OCI-M2 (cell line): ENCODE measurements at regions not wholly inside any gene's neighbourhood (a gene's known extent, or its start where the extent isn't known, plus 50 kb on each side); places are given as distances from the start of the nearest gene placed in this dataset.

Experiments used
- DNase-seq: peaks from one replicate; lab custom pipeline; 2025; ENCODE audit not compliant: unreplicated experiment; lab: John Stamatoyannopoulos, UW

GRCh38 chr7:121456785-121457359, 60.8 kb upstream of the FAM3C start:
- DNase-seq: no peak

GRCh38 chr7:121456015-121456414, 59.9 kb upstream of the FAM3C start:
- DNase-seq: no peak

GRCh38 chr7:121452389-121452788, 56.3 kb upstream of the FAM3C start:
- DNase-seq: no peak

- no peak for DNase-seq
Observed at GRCh38 chr7:121451367-121452094, 55.4 kb upstream of the FAM3C start.

GRCh38 chr7:121450631-121451198, 54.6 kb upstream of the FAM3C start:
- DNase-seq: no peak

DNA sequence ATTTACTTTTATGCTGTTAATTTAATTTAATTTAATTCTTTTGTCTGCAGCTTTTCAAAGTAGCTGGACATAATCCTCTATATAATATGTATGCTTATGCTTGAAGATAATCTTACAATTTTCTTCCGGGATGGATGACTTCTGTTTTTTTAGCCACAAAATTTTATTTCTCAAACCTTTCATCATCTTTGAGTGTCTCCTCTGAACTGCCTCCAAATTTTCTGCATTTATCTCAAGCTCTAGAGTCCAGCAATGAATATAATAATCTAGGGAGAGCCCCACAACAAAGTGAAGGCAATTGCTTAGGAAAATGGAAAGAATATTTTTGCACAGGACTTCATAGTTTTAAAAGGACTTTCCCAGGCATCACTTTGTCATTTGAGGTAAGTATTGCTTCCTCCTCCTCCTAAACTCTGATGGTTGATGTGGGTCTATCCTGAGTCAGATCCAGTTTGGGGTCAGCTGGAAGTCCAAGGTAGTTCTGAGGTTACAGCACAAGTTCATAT, 53.7 kb upstream of the FAM3C start:
- DNase-seq: no peak

DNA sequence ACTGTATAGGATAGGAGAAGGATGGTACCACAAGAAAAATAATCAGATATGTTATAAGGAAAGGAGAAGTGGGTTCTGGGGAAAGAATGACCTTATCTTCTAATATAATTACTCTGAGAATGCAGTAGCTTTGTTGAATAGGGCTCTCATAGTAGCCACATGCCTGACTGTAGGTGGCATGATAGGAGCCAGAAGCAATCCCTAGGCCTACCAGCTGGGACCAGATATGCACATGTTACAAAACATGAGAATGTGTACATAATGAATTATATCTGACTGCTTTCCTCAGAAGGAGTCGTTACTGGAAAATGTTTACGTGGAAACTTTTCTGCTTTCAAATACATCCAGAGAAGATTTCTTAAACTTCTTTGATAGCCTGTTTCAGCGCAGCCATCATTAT, 53.2 kb upstream of the FAM3C start:
- peak; percentile 45 for DNase-seq

- no peak for DNase-seq
Observed at GRCh38 chr7:121448429-121448828, 52.3 kb upstream of the FAM3C start.

DNA sequence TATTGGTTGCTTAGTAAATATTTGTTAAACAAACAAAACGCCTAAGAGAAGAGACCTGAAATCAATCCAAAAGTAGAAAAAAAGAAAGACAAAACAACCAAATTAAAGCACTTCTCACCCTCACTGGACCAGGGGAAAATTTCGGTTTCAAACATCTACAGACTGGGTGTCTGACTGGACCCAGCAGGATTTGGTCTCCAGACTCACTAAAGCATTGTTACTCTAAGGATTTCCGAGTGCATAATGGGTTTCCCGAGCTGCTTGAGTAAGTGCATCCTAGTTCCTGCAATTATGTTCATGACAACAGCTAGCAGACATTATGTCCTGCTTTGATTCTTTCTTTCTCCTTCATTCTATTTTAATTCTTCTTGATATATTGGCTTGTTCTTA, 51.8 kb upstream of the FAM3C start:
- no peak for DNase-seq

DNA sequence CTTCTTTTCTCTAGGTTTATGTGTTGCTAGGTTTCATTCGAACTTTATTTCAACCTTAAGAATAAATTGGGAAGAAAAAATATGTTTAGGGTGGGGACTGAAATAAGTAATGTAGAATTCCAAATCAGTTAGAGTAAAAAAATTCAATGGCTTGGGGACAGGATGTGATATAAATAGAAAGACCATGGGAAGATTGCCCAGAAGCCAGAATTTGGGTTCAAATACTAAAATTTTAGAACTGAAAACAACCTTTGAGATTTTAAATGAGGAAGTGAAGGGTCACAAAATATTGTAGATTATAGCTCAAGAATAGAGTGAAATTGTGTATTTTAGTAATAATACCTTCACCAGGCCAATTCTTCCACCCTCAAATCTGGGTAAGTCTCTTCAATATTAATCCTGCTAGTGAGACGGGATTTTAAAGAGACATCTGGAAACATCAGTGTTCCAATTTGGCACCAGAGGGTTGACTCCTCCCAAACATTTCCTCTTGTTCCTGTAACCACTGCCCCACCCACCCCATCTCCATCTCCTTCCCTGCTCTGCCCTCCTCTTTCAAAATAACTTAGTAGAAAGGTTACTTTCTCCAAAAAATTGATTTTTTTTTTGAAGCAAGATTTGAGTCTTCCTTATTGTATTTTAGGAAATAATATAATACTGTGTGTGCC, 51.3 kb upstream of the FAM3C start:
- no peak for DNase-seq

- no peak for DNase-seq
Observed at GRCh38 chr7:121446526-121446925, 50.4 kb upstream of the FAM3C start.
